ENCODE measurements at regions not wholly inside any gene's neighbourhood (a gene's known extent, or its start where the extent isn't known, plus 50 kb on each side); places are given as distances from the start of the nearest gene placed in this dataset.
"Not testable (repeated sequence)": the region's sequence is repeated elsewhere in the genome, so short reads cannot be mapped to it uniquely, and the experiment has no call there.

- Histone ChIP-seq H3K79me2 (ENCODE audit: control insufficient read depth, insufficient read depth, low read length) (no peaks in the 10 kb centered on the region), H3K4me2 (ENCODE audit: low read length) (no peak overlapping the region), H3K4me1 (ENCODE audit: control insufficient read depth, low read depth, low read length) (no peaks in the 10 kb centered on the region), H2BK5ac (ENCODE audit: low read length) (no peak overlapping the region), H2BK15ac (replicated peaks; ENCODE audit: low read depth) (no peak overlapping the region), H2BK120ac (ENCODE audit: low read depth, low read length) (no peak overlapping the region), H4K8ac (ENCODE audit: low read depth, low read length) (no peak overlapping the region), H4K5ac (ENCODE audit: low read length) (no peak overlapping the region), H3K23ac (ENCODE audit: low read length) (no peak overlapping the region), H3K36me3 (ENCODE audit: control insufficient read depth, insufficient read depth, low read length) (no peaks in the 10 kb centered on the region), H3K9ac (ENCODE audit: low read length) (no peak overlapping the region), H3K56ac (ENCODE audit: low read length) (no peak overlapping the region), H3K79me1 (ENCODE audit: low read length) (no peaks in the 10 kb centered on the region), H3K27ac (ENCODE audit: low read depth, low read length) (no peak overlapping the region), H3K18ac (ENCODE audit: low read length) (no peak overlapping the region), H3K27me3 (ENCODE audit: insufficient read depth, low read length, poor library complexity) (no peaks in the 10 kb centered on the region), H3K4me3 (ENCODE audit: low read length) (no peak overlapping the region), H3K4ac (ENCODE audit: low read depth, low read length) (no peak overlapping the region), H2AK5ac (ENCODE audit: low read length) (no peak overlapping the region)
- peak; percentile 75 for DNase-seq
- WGBS (ENCODE audit: extremely low coverage, insufficient coverage, low lambda C conversion rate), result no CpG with 5 or more reads among the region's 1 CpG
These were observed 118.6 kb downstream of the BASP1 start for GRCh38 chr5:17336054-17336453.

- not testable (repeated sequence) for H3K18ac ChIP-seq (ENCODE audit: low read length); H3K4me1 ChIP-seq (ENCODE audit: control insufficient read depth, low read depth, low read length); H3K27me3 ChIP-seq (ENCODE audit: insufficient read depth, low read length, poor library complexity); H3K36me3 ChIP-seq (ENCODE audit: control insufficient read depth, insufficient read depth, low read length); H3K23ac ChIP-seq (ENCODE audit: low read length); H3K4ac ChIP-seq (ENCODE audit: low read depth, low read length); H2AK5ac ChIP-seq (ENCODE audit: low read length); H3K27ac ChIP-seq (ENCODE audit: low read depth, low read length); H2BK120ac ChIP-seq (ENCODE audit: low read depth, low read length); H4K5ac ChIP-seq (ENCODE audit: low read length); H3K9ac ChIP-seq (ENCODE audit: low read length); H3K79me1 ChIP-seq (ENCODE audit: low read length); H3K79me2 ChIP-seq (ENCODE audit: control insufficient read depth, insufficient read depth, low read length); H2BK15ac ChIP-seq (replicated peaks; ENCODE audit: low read depth); H3K56ac ChIP-seq (ENCODE audit: low read length); H4K8ac ChIP-seq (ENCODE audit: low read depth, low read length); H2BK5ac ChIP-seq (ENCODE audit: low read length); H3K4me2 ChIP-seq (ENCODE audit: low read length); H3K4me3 ChIP-seq (ENCODE audit: low read length)
- peak; percentile 10 for DNase-seq
- no CpG with 5 or more reads among the region's 3 CpGs for WGBS (ENCODE audit: extremely low coverage, insufficient coverage, low lambda C conversion rate)
These were observed 119.3 kb downstream of the BASP1 start for GRCh38 chr5:17336723-17337122.

- no peaks in the 10 kb centered on the region for H3K4me1 ChIP-seq (ENCODE audit: control insufficient read depth, low read depth, low read length)
- H2BK15ac ChIP-seq (replicated peaks; ENCODE audit: low read depth), result no peak overlapping the region
- H2AK5ac ChIP-seq (ENCODE audit: low read length), result no peak overlapping the region
- H3K4me2 ChIP-seq (ENCODE audit: low read length), result no peak overlapping the region
- H3K27me3 ChIP-seq (ENCODE audit: insufficient read depth, low read length, poor library complexity), result no peaks in the 10 kb centered on the region
- H3K27ac ChIP-seq (ENCODE audit: low read depth, low read length), result no peak overlapping the region
- H3K4me3 ChIP-seq (ENCODE audit: low read length), result no peak overlapping the region
- H2BK120ac ChIP-seq (ENCODE audit: low read depth, low read length), result no peak overlapping the region
- no peak overlapping the region for H3K18ac ChIP-seq (ENCODE audit: low read length)
- no peaks in the 10 kb centered on the region for H3K36me3 ChIP-seq (ENCODE audit: control insufficient read depth, insufficient read depth, low read length)
- no peak overlapping the region for H3K23ac ChIP-seq (ENCODE audit: low read length)
- H3K56ac ChIP-seq (ENCODE audit: low read length), result no peak overlapping the region
- no peak overlapping the region for H4K5ac ChIP-seq (ENCODE audit: low read length)
- WGBS (ENCODE audit: extremely low coverage, insufficient coverage, low lambda C conversion rate), result no CpG with 5 or more reads among the region's 1 CpG
- no peak overlapping the region for H3K9ac ChIP-seq (ENCODE audit: low read length)
- H4K8ac ChIP-seq (ENCODE audit: low read depth, low read length), result no peak overlapping the region
- no peaks in the 10 kb centered on the region for H3K79me2 ChIP-seq (ENCODE audit: control insufficient read depth, insufficient read depth, low read length)
- H3K79me1 ChIP-seq (ENCODE audit: low read length), result no peaks in the 10 kb centered on the region
- no peak overlapping the region for H2BK5ac ChIP-seq (ENCODE audit: low read length)
- H3K4ac ChIP-seq (ENCODE audit: low read depth, low read length), result no peak overlapping the region
- no peak for DNase-seq
These were observed 122.4 kb downstream of the BASP1 start for GRCh38 chr5:17339841-17340240.

- no peak overlapping the region for H2AK5ac ChIP-seq (ENCODE audit: low read length)
- no peak overlapping the region for H4K8ac ChIP-seq (ENCODE audit: low read depth, low read length)
- H3K4me3 ChIP-seq (ENCODE audit: low read length), result no peak overlapping the region
- H3K4ac ChIP-seq (ENCODE audit: low read depth, low read length), result no peak overlapping the region
- no peak overlapping the region for H2BK120ac ChIP-seq (ENCODE audit: low read depth, low read length)
- no CpG with 5 or more reads among the region's 2 CpGs for WGBS (ENCODE audit: extremely low coverage, insufficient coverage, low lambda C conversion rate)
- DNase-seq, result no peak
- H3K79me1 ChIP-seq (ENCODE audit: low read length), result no peaks in the 10 kb centered on the region
- no peaks in the 10 kb centered on the region for H3K79me2 ChIP-seq (ENCODE audit: control insufficient read depth, insufficient read depth, low read length)
- H3K27me3 ChIP-seq (ENCODE audit: insufficient read depth, low read length, poor library complexity), result no peaks in the 10 kb centered on the region
- H3K9ac ChIP-seq (ENCODE audit: low read length), result no peak overlapping the region
- no peak overlapping the region for H3K23ac ChIP-seq (ENCODE audit: low read length)
- H2BK15ac ChIP-seq (replicated peaks; ENCODE audit: low read depth), result no peak overlapping the region
- H3K4me2 ChIP-seq (ENCODE audit: low read length), result no peak overlapping the region
- H3K18ac ChIP-seq (ENCODE audit: low read length), result no peak overlapping the region
- no peaks in the 10 kb centered on the region for H3K4me1 ChIP-seq (ENCODE audit: control insufficient read depth, low read depth, low read length)
- H4K5ac ChIP-seq (ENCODE audit: low read length), result no peak overlapping the region
- H3K36me3 ChIP-seq (ENCODE audit: control insufficient read depth, insufficient read depth, low read length), result no peaks in the 10 kb centered on the region
- no peak overlapping the region for H2BK5ac ChIP-seq (ENCODE audit: low read length)
- no peak overlapping the region for H3K27ac ChIP-seq (ENCODE audit: low read depth, low read length)
- no peak overlapping the region for H3K56ac ChIP-seq (ENCODE audit: low read length)
These were observed 122.9 kb downstream of the BASP1 start for GRCh38 chr5:17340379-17340778.

- no peak overlapping the region for H2AK5ac ChIP-seq (ENCODE audit: low read length)
- no CpG with 5 or more reads among the region's 1 CpG for WGBS (ENCODE audit: extremely low coverage, insufficient coverage, low lambda C conversion rate)
- no peak overlapping the region for H2BK5ac ChIP-seq (ENCODE audit: low read length)
- H3K27me3 ChIP-seq (ENCODE audit: insufficient read depth, low read length, poor library complexity), result no peaks in the 10 kb centered on the region
- H2BK15ac ChIP-seq (replicated peaks; ENCODE audit: low read depth), result no peak overlapping the region
- no peak overlapping the region for H3K56ac ChIP-seq (ENCODE audit: low read length)
- no peak overlapping the region for H2BK120ac ChIP-seq (ENCODE audit: low read depth, low read length)
- H4K5ac ChIP-seq (ENCODE audit: low read length), result no peak overlapping the region
- no peaks in the 10 kb centered on the region for H3K36me3 ChIP-seq (ENCODE audit: control insufficient read depth, insufficient read depth, low read length)
- no peak overlapping the region for H4K8ac ChIP-seq (ENCODE audit: low read depth, low read length)
- no peak overlapping the region for H3K4ac ChIP-seq (ENCODE audit: low read depth, low read length)
- H3K79me2 ChIP-seq (ENCODE audit: control insufficient read depth, insufficient read depth, low read length), result no peaks in the 10 kb centered on the region
- H3K9ac ChIP-seq (ENCODE audit: low read length), result no peak overlapping the region
- DNase-seq, result no peak
- no peak overlapping the region for H3K23ac ChIP-seq (ENCODE audit: low read length)
- no peak overlapping the region for H3K27ac ChIP-seq (ENCODE audit: low read depth, low read length)
- H3K79me1 ChIP-seq (ENCODE audit: low read length), result no peaks in the 10 kb centered on the region
- no peak overlapping the region for H3K4me3 ChIP-seq (ENCODE audit: low read length)
- H3K4me1 ChIP-seq (ENCODE audit: control insufficient read depth, low read depth, low read length), result no peaks in the 10 kb centered on the region
- no peak overlapping the region for H3K4me2 ChIP-seq (ENCODE audit: low read length)
- H3K18ac ChIP-seq (ENCODE audit: low read length), result no peak overlapping the region
These were observed 123.4 kb downstream of the BASP1 start for GRCh38 chr5:17340819-17341218.

- WGBS (ENCODE audit: extremely low coverage, insufficient coverage, low lambda C conversion rate), result no CpG with 5 or more reads among the region's 2 CpGs
- no peak overlapping the region for H4K8ac ChIP-seq (ENCODE audit: low read depth, low read length)
- H3K36me3 ChIP-seq (ENCODE audit: control insufficient read depth, insufficient read depth, low read length), result no peaks in the 10 kb centered on the region
- no peak overlapping the region for H2BK120ac ChIP-seq (ENCODE audit: low read depth, low read length)
- no peak overlapping the region for H3K18ac ChIP-seq (ENCODE audit: low read length)
- DNase-seq, result peak; percentile 19
- no peak overlapping the region for H3K4me3 ChIP-seq (ENCODE audit: low read length)
- no peak overlapping the region for H4K5ac ChIP-seq (ENCODE audit: low read length)
- no peak overlapping the region for H3K27ac ChIP-seq (ENCODE audit: low read depth, low read length)
- no peaks in the 10 kb centered on the region for H3K79me2 ChIP-seq (ENCODE audit: control insufficient read depth, insufficient read depth, low read length)
- no peaks in the 10 kb centered on the region for H3K79me1 ChIP-seq (ENCODE audit: low read length)
- H3K4me2 ChIP-seq (ENCODE audit: low read length), result no peak overlapping the region
- H3K4ac ChIP-seq (ENCODE audit: low read depth, low read length), result no peak overlapping the region
- no peaks in the 10 kb centered on the region for H3K4me1 ChIP-seq (ENCODE audit: control insufficient read depth, low read depth, low read length)
- no peaks in the 10 kb centered on the region for H3K27me3 ChIP-seq (ENCODE audit: insufficient read depth, low read length, poor library complexity)
- no peak overlapping the region for H2BK15ac ChIP-seq (replicated peaks; ENCODE audit: low read depth)
- H3K23ac ChIP-seq (ENCODE audit: low read length), result no peak overlapping the region
- H2BK5ac ChIP-seq (ENCODE audit: low read length), result no peak overlapping the region
- H3K9ac ChIP-seq (ENCODE audit: low read length), result no peak overlapping the region
- H3K56ac ChIP-seq (ENCODE audit: low read length), result no peak overlapping the region
- no peak overlapping the region for H2AK5ac ChIP-seq (ENCODE audit: low read length)
These were observed 126.2 kb downstream of the BASP1 start for GRCh38 chr5:17343675-17344074.

Data from mesendoderm (in vitro differentiated cells).